ENCODE measurements at regions not wholly inside any gene's neighbourhood (a gene's known extent, or its start where the extent isn't known, plus 50 kb on each side); places are given as distances from the start of the nearest gene placed in this dataset.

DNA sequence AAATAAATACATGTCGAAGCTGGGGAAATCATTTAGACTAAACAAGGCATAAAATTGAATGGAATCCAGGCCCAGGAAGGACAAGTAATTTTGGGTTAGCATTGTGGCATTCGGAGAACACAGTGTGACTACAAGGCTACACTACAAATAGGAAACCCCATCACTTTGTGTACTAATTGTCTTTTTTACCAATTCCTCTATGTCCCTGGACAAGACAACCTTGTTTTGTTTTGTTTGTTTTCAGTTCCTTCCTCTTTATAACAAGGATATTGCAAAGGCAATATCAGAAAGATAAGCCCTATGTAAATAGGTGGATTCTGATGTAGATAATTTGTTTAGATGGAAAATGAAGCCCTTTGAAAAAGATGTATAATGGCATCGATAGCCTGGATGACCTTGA, 215.9 kb upstream of the MKLN1 start:
- intact Hi-C loops (cut with DNase I; ENCODE audit: low total_unique reads), result no loop called here
- Histone ChIP-seq H3K27ac (peak overlapping the region; percentile 100), H3K27me3 (no peaks in the 10 kb centered on the region), H3K4me1 (no peaks in the 10 kb centered on the region), H3K36me3 (no peaks in the 10 kb centered on the region), H3K9me3 (no peaks in the 10 kb centered on the region), H3K4me3 (no peak overlapping the region)
- TF ChIP-seq POLR2AphosphoS5 (IDR thresholded peaks at IDR 0.05), result no peak
- TF ChIP-seq, protein P1, sequence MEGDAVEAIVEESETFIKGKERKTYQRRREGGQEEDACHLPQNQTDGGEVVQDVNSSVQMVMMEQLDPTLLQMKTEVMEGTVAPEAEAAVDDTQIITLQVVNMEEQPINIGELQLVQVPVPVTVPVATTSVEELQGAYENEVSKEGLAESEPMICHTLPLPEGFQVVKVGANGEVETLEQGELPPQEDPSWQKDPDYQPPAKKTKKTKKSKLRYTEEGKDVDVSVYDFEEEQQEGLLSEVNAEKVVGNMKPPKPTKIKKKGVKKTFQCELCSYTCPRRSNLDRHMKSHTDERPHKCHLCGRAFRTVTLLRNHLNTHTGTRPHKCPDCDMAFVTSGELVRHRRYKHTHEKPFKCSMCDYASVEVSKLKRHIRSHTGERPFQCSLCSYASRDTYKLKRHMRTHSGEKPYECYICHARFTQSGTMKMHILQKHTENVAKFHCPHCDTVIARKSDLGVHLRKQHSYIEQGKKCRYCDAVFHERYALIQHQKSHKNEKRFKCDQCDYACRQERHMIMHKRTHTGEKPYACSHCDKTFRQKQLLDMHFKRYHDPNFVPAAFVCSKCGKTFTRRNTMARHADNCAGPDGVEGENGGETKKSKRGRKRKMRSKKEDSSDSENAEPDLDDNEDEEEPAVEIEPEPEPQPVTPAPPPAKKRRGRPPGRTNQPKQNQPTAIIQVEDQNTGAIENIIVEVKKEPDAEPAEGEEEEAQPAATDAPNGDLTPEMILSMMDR (IDR thresholded peaks at IDR 0.05), result no peak
- TF ChIP-seq POLR2A (IDR thresholded peaks at IDR 0.05), result no peak
- DNase-seq (ENCODE audit: low spot score in 2 of 2), result no peak

DNA sequence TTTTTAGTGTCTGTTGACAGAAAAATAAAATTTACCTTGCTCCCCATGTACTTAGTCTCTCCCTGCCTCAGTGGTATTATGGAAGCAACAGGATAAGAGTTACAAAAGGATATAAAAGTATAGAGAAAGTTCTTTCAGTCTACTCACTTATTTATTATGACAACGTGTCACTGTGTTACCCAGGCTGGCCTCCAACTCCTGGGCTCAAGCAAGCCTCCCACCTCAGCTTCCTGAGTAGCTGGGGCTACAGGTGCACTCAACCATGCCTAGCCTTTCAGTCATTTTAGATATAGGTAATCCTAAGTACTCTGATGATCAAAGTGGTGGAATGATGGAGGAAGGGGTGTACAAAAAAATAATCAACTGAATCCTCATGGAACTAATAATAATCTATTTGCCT, 215.2 kb upstream of the MKLN1 start:
- intact Hi-C loops (cut with DNase I; ENCODE audit: low total_unique reads), result no loop called here
- no peak for DNase-seq (ENCODE audit: low spot score in 2 of 2)
- Histone ChIP-seq H3K27me3 (no peaks in the 10 kb centered on the region), H3K27ac (no peak overlapping the region), H3K9me3 (no peaks in the 10 kb centered on the region), H3K36me3 (no peaks in the 10 kb centered on the region), H3K4me1 (no peaks in the 10 kb centered on the region), H3K4me3 (no peak overlapping the region)
- TF ChIP-seq POLR2A (IDR thresholded peaks at IDR 0.05) (no peak), POLR2AphosphoS5 (IDR thresholded peaks at IDR 0.05) (no peak)
- TF ChIP-seq, protein P1 (IDR thresholded peaks at IDR 0.05), result no peak

DNA sequence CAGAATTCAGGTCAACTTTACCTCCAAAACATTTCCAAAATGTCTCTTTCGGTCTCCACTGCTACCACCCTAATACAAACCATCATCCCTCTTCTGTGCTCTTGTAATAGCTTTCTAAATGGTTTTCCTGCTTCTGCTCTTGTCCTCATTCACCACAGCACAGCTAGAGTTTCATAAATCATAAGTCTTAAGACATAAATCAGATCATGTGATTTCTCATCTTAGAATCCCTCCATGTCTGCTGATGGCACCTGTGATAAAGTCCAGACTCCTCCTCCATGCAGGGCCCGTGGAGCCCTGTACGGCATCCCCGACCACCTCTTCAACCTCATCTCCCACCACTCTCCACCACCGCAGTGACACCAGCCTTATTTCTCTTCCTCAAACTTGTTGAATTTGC, 212.3 kb upstream of the MKLN1 start:
- Histone ChIP-seq H3K27me3 (no peaks in the 10 kb centered on the region), H3K4me3 (no peak overlapping the region), H3K9me3 (peaks cover 0 to 9% of the 10 kb centered on the region in 2 donors), H3K36me3 (no peaks in the 10 kb centered on the region), H3K4me1 (no peaks in the 10 kb centered on the region), H3K27ac (no peak overlapping the region)
- DNase-seq (ENCODE audit: low spot score in 2 of 2), result no peak
- TF ChIP-seq, protein P1 (IDR thresholded peaks at IDR 0.05), result no peak
- no peak for TF ChIP-seq POLR2A (IDR thresholded peaks at IDR 0.05)
- intact Hi-C loops (cut with DNase I; ENCODE audit: low total_unique reads), result no loop called here

DNA sequence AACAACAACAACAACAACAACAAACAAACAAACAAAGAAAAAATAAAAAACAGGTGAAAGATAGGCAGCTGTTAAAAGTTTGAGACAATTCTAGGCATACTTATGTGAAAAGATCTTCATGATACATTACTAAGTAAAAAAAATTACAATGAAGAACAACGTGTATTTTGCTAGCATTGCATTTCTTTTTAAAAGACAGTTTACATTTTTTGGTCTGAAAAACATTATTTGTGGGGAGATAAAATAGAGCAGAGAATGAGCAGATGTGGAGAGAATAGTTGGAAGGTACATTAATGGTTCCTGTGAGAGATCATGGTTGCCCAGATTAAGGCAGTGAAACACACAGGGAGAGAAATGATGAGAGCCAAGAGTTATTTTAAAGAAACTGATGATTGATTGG, 210.2 kb upstream of the MKLN1 start:
- Histone ChIP-seq H3K27me3 (no peaks in the 10 kb centered on the region), H3K4me1 (no peaks in the 10 kb centered on the region), H3K9me3 (peaks cover 0 to 9% of the 10 kb centered on the region in 2 donors), H3K27ac (no peak overlapping the region), H3K4me3 (no peak overlapping the region), H3K36me3 (no peaks in the 10 kb centered on the region)
- TF ChIP-seq POLR2A (IDR thresholded peaks at IDR 0.05) (no peak), POLR2AphosphoS5 (IDR thresholded peaks at IDR 0.05) (no peak)
- TF ChIP-seq, protein P1 (IDR thresholded peaks at IDR 0.05), result no peak
- DNase-seq (ENCODE audit: low spot score in 2 of 2), result no peak
- intact Hi-C loops (cut with DNase I; ENCODE audit: low total_unique reads), result no loop called here

DNA sequence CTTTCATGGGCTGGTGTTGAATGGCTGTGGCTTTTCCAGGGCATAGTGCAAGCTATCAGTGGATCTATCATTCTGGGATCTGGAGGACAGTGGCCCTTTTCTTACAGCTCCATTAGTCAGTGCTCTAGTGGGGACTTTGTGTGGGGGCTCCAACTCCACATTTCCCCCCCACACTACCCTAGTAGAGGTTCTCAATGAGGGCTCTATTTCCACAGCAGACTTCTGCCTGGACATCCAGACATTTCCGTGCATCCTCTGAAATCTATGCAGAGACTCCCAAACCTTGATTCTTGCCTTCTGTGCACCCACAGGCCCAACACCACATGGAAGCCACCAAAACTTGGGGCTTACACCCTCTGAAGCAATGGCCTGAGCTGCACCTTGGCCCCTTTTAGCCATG, 208.3 kb upstream of the MKLN1 start:
- Histone ChIP-seq H3K4me3 (no peak overlapping the region), H3K27ac (no peak overlapping the region), H3K9me3 (peaks cover 0 to 9% of the 10 kb centered on the region in 2 donors), H3K27me3 (no peaks in the 10 kb centered on the region), H3K4me1 (no peaks in the 10 kb centered on the region), H3K36me3 (no peaks in the 10 kb centered on the region)
- no peak for DNase-seq (ENCODE audit: low spot score in 2 of 2)
- TF ChIP-seq POLR2AphosphoS5 (IDR thresholded peaks at IDR 0.05), result no peak
- TF ChIP-seq, protein P1 (IDR thresholded peaks at IDR 0.05), result no peak
- TF ChIP-seq POLR2A (IDR thresholded peaks at IDR 0.05), result no peak
- intact Hi-C loops (cut with DNase I; ENCODE audit: low total_unique reads), result no loop called here
